Smooth muscle cell (in vitro differentiated cells): ENCODE measurements at regions not wholly inside any gene's neighbourhood (a gene's known extent, or its start where the extent isn't known, plus 50 kb on each side); places are given as distances from the start of the nearest gene placed in this dataset.

Experiments used
- DNase-seq: peaks from one replicate; lab custom pipeline; 2025; ENCODE audit not compliant: unreplicated experiment; lab: John Stamatoyannopoulos, UW
- H2AFZ ChIP-seq: fragments of 200-600 bp; sonication (generic); 2 replicates; pipeline ENCODE4 v1.6.0; 2016; ENCODE audit warnings: antibody characterized with exemption, low read depth, mild to moderate bottlenecking
- H3F3A ChIP-seq: fragments of 200-600 bp; sonication (generic); 2 replicates; pipeline ENCODE4 v1.6.0; 2017; ENCODE audit warnings: antibody characterized with exemption, low read depth
- H3K27ac ChIP-seq: fragments of 200-600 bp; sonication (generic); 2 replicates; pipeline ENCODE4 v1.5.1; 2016; ENCODE audit warnings: low read depth, mild to moderate bottlenecking
- H3K27me3 ChIP-seq: fragments of 200-600 bp; sonication (generic); 2 replicates; pipeline ENCODE4 v1.6.1; 2016; ENCODE audit warnings: low read depth, mild to moderate bottlenecking
- H3K36me3 ChIP-seq: fragments of 200-600 bp; sonication (generic); 2 replicates; pipeline ENCODE4 v1.5.1; 2016; ENCODE audit warnings: low read depth
- H3K4me1 ChIP-seq: fragments of 200-600 bp; sonication (generic); 2 replicates; pipeline ENCODE4 v1.5.1; 2016; ENCODE audit warnings: low read depth
- H3K4me2 ChIP-seq: fragments of 200-600 bp; sonication (generic); 2 replicates; pipeline ENCODE4 v1.6.0; 2016; ENCODE audit warnings: mild to moderate bottlenecking
- H3K4me3 ChIP-seq: fragments of 200-600 bp; sonication (generic); 2 replicates; pipeline ENCODE4 v1.5.1; 2016; ENCODE audit warnings: mild to moderate bottlenecking
- H3K79me2 ChIP-seq: fragments of 200-600 bp; sonication (generic); 2 replicates; pipeline ENCODE4 v1.6.0; 2016; ENCODE audit warnings: low read depth, mild to moderate bottlenecking
- H3K9ac ChIP-seq: fragments of 200-600 bp; sonication (generic); 2 replicates; pipeline ENCODE4 v1.6.0; 2016; ENCODE audit warnings: low read depth
- H3K9me3 ChIP-seq: fragments of 200-600 bp; sonication (generic); replicated peaks from 2 replicates; pipeline ENCODE4 v1.5.1; 2016; ENCODE audit warnings: low read depth
- H4K20me1 ChIP-seq: fragments of 200-600 bp; sonication (generic); 2 replicates; pipeline ENCODE4 v1.6.0; 2016; ENCODE audit warnings: low read depth
- CTCF ChIP-seq: fragments of 200-600 bp; sonication (generic); IDR thresholded peaks from 2 replicates; pipeline ENCODE4 v1.5.1; 2017; ENCODE audit warnings: borderline replicate concordance, mild to moderate bottlenecking, antibody characterized with exemption; ENCODE audit not compliant: insufficient read depth, poor library complexity, severe bottlenecking
- WGBS: methylation state at CpG from one replicate; pipeline ENCODE4 v1.1.7; 2016; ENCODE audit warnings: low lambda C conversion rate; 5-methylcytosine and 5-hydroxymethylcytosine counted together

DNA sequence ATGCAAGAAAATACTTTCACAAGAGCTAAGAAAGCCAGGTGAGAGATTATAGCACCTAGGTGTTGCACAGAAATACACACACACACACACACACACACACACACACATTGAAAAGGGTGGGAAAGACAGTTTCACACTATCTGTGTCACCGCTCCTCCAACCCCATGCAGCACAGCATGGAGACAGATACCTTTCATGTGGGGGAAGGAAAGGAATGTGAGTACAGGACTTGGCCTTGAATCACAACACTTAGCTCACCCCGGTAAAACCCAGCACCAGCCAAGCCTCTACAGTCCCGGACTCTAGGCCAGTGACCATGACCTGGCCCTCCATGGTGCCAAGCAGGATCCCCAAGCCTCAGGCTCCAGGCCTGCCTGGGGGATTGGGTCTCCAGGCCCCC lies 462.0 kb upstream of the SPRY2 start:
- Histone ChIP-seq H3K79me2 (no peaks in the 10 kb centered on the region), H2AFZ (no peak overlapping the region), H3K4me2 (no peak overlapping the region), H3K27ac (no peak overlapping the region), H4K20me1 (no peaks in the 10 kb centered on the region), H3F3A (no peaks in the 10 kb centered on the region), H3K36me3 (no peaks in the 10 kb centered on the region), H3K27me3 (no peaks in the 10 kb centered on the region), H3K4me1 (no peaks in the 10 kb centered on the region), H3K9me3 (no peaks in the 10 kb centered on the region), H3K9ac (no peak overlapping the region), H3K4me3 (no peak overlapping the region)
- WGBS: 82% methylated on average over 3 of the region's 3 CpGs
- no peak for DNase-seq
- no peak for TF ChIP-seq CTCF

GRCh38 chr13:80798576-80799133 lies 457.7 kb upstream of the SPRY2 start:
- no peak overlapping the region for H3K4me2 ChIP-seq
- no peak overlapping the region for H3K9ac ChIP-seq
- H3K4me3 ChIP-seq: no peak overlapping the region
- no peak overlapping the region for H2AFZ ChIP-seq
- H3K27me3 ChIP-seq: no peaks in the 10 kb centered on the region
- H3F3A ChIP-seq: no peaks in the 10 kb centered on the region
- H4K20me1 ChIP-seq: no peaks in the 10 kb centered on the region
- H3K79me2 ChIP-seq: no peaks in the 10 kb centered on the region
- no peak overlapping the region for H3K27ac ChIP-seq
- H3K4me1 ChIP-seq: no peaks in the 10 kb centered on the region
- no peaks in the 10 kb centered on the region for H3K9me3 ChIP-seq
- 82% methylated on average over 1 of the region's 1 CpG for WGBS
- no peaks in the 10 kb centered on the region for H3K36me3 ChIP-seq
- TF ChIP-seq CTCF: no peak
- no peak for DNase-seq

- Histone ChIP-seq H3K9me3 (no peaks in the 10 kb centered on the region), H3F3A (no peaks in the 10 kb centered on the region), H3K4me1 (peaks cover 16% of the 10 kb centered on the region), H3K79me2 (no peaks in the 10 kb centered on the region), H3K9ac (no peak overlapping the region), H4K20me1 (no peaks in the 10 kb centered on the region), H2AFZ (peak overlapping the region; percentile 1), H3K27me3 (no peaks in the 10 kb centered on the region), H3K27ac (no peak overlapping the region), H3K36me3 (no peaks in the 10 kb centered on the region), H3K4me2 (no peak overlapping the region), H3K4me3 (no peak overlapping the region)
- 97% methylated on average over 1 of the region's 1 CpG for WGBS
- DNase-seq: no peak
- TF ChIP-seq CTCF: no peak
Observed at GRCh38 chr13:80787604-80788003, 446.7 kb upstream of the SPRY2 start.

DNA sequence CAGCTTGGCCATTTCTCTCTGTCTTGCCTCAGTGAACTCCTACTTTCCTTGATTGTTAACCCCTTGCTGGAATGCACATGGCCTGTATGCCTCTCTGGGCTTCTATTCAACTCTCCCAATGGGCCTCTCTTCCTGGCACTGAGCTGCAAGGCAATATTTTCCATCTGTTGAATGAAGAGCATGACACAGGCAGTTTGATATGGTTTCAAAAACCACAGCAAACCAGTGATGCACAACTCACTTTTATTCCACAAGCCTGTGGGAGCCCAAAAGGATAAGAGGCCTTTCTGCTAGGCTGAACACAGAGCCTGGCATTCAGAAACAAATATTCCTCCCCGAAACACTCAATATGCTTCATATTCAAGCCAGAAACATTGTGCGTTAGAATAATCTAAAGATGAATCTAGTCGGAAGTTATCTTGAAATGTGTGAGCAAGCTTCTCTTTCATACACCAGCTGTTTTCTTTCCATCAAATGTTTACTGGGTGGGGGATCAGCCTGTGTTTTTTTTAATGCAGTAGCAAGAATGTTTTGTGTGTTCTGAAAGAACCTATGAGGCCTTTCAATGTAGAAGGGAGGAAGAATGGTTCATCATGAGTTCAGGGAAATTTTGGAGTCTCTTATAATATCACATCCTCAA lies 443.1 kb upstream of the SPRY2 start:
- no peak overlapping the region for H3K4me3 ChIP-seq
- H3F3A ChIP-seq: no peaks in the 10 kb centered on the region
- H3K27ac ChIP-seq: peak overlapping the region; percentile 5
- peaks cover 16% of the 10 kb centered on the region for H3K4me1 ChIP-seq
- peak overlapping the region; percentile 61 for H2AFZ ChIP-seq
- no peaks in the 10 kb centered on the region for H3K27me3 ChIP-seq
- no peak for DNase-seq
- no peak for TF ChIP-seq CTCF
- H3K36me3 ChIP-seq: no peaks in the 10 kb centered on the region
- H3K9ac ChIP-seq: no peak overlapping the region
- 42% methylated on average over 3 of the region's 3 CpGs for WGBS
- H3K79me2 ChIP-seq: no peaks in the 10 kb centered on the region
- H3K4me2 ChIP-seq: peak overlapping the region; percentile 11
- no peaks in the 10 kb centered on the region for H3K9me3 ChIP-seq
- no peaks in the 10 kb centered on the region for H4K20me1 ChIP-seq
